ENCODE measurements at regions not wholly inside any gene's neighbourhood (a gene's known extent, or its start where the extent isn't known, plus 50 kb on each side); places are given as distances from the start of the nearest gene placed in this dataset.

- no peak for TF ChIP-seq REST (IDR thresholded peaks at IDR 0.05; ENCODE audit: low read depth)
Observed at GRCh38 chr1:243903041-243903440, 53.0 kb upstream of the AKT3 start (continued).

- Histone ChIP-seq H3K79me2 (ENCODE audit: insufficient read depth, low read length) (no peaks in the 10 kb centered on the region), H2AFZ (ENCODE audit: low read depth, low read length, poor library complexity, severe bottlenecking) (no peak overlapping the region), H3K27me3 (ENCODE audit: insufficient read depth, low read length) (peaks cover 31% of the 10 kb centered on the region), H3K4me3 (replicated peaks in 1 of 2; ENCODE audit: low read depth in 1 of 2, low read length in 2 of 2) (no peak overlapping the region), H3K9me2 (ENCODE audit: insufficient read depth) (no peaks in the 10 kb centered on the region), H3K9me3 (ENCODE audit: control insufficient read depth in 1 of 2, insufficient read depth in 1 of 2, low read depth in 1 of 2, low read length in 2 of 2) (no peaks in the 10 kb centered on the region), H3K36me3 (ENCODE audit: control insufficient read depth in 1 of 2, insufficient read depth in 2 of 2, low read length in 2 of 2) (no peaks in the 10 kb centered on the region), H3K9ac (ENCODE audit: low read length) (no peak overlapping the region), H3K4me1 (ENCODE audit: control insufficient read depth in 1 of 2, insufficient read depth in 2 of 2, low read length in 2 of 2) (no peaks in the 10 kb centered on the region), H3K27ac (ENCODE audit: low read depth, low read length) (no peak overlapping the region), H3K4me2 (ENCODE audit: low read length) (no peak overlapping the region), H4K20me1 (ENCODE audit: insufficient read depth) (no peaks in the 10 kb centered on the region)
- intact Hi-C loops (cut with micrococcal nuclease) = no loop called here
- no TSS peak for BruUV-seq (replicated peaks)
- ChIA-PET RAD21 (ENCODE audit: low non-redundant PET in 1 of 2, low total read pairs in 2 of 2, uncharacterized antibody in 2 of 2, unreplicated experiment in 2 of 2) (no interaction called here), POLR2A (no interaction called here), CTCF (no interaction called here)
- no peak for DNase-seq (ENCODE audit: low read depth, low spot score)
- no peak for ATAC-seq
- TF ChIP-seq JUND (IDR thresholded peaks at IDR 0.05) = no peak
- TF ChIP-seq ATF3 (IDR thresholded peaks at IDR 0.05) = no peak
- no peak for TF ChIP-seq EGR1 (IDR thresholded peaks at IDR 0.05; ENCODE audit: low read depth)
- no peak for TF ChIP-seq CBX3 (IDR thresholded peaks at IDR 0.05; ENCODE audit: low read depth)
- TF ChIP-seq POLR2A (IDR thresholded peaks at IDR 0.05; ENCODE audit: borderline replicate concordance, extremely low read depth, insufficient read depth, insufficient read length) = no peak
- TF ChIP-seq ELF1 (IDR thresholded peaks at IDR 0.05; ENCODE audit: borderline replicate concordance, low read depth) = no peak
- TF ChIP-seq CTCF (IDR thresholded peaks at IDR 0.05 in 2 of 3, conservative IDR thresholded peaks at IDR 0.05 in 1 of 3; ENCODE audit: borderline replicate concordance in 1 of 3, insufficient read depth in 1 of 3, low read depth in 2 of 3, low read length in 2 of 3) = no peak
- TF ChIP-seq POLR2AphosphoS5 (IDR thresholded peaks at IDR 0.05; ENCODE audit: low read depth, low read length) = no peak
- TF ChIP-seq REST (IDR thresholded peaks at IDR 0.05; ENCODE audit: low read depth) = no peak
Observed at GRCh38 chr1:243902100-243902499, 52.1 kb upstream of the AKT3 start.
